ENCODE measurements at regions not wholly inside any gene's neighbourhood (a gene's known extent, or its start where the extent isn't known, plus 50 kb on each side); places are given as distances from the start of the nearest gene placed in this dataset.
"Not testable (repeated sequence)": the region's sequence is repeated elsewhere in the genome, so short reads cannot be mapped to it uniquely, and the experiment has no call there.

GRCh38 chr6:92979281-92979680, 440.1 kb downstream of the EPHA7 start:
- Histone ChIP-seq H3K4me3 (ENCODE audit: low read length) (no peak overlapping the region), H3K9me3 (ENCODE audit: low read length) (no peaks in the 10 kb centered on the region), H3K4me1 (ENCODE audit: insufficient read depth, low read length) (no peaks in the 10 kb centered on the region), H2AFZ (ENCODE audit: low read depth, low read length) (no peak overlapping the region), H3K27me3 (ENCODE audit: insufficient read depth, low read length) (no peaks in the 10 kb centered on the region), H3K36me3 (ENCODE audit: insufficient read depth, low read length) (no peaks in the 10 kb centered on the region)

DNA sequence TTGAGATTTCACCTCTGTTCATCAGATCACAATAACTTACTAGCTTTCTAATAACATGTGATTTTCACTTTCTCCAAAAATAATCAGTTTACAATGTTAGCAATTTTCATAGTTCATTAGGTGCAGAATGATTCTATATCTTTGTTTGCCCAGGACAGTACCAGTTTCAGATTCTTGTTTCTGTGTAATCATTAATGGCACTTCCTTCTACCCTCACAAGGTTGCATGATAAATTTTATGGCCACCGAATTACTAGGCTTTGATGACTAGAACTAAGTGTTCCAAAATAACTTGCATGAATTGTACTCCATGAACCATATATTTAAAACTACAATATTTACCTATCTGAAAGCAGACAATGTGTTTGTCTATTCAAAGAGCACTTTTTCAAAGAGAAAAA, 442.3 kb downstream of the EPHA7 start:
- no peaks in the 10 kb centered on the region for H3K9me3 ChIP-seq (ENCODE audit: low read length)
- no peaks in the 10 kb centered on the region for H3K4me1 ChIP-seq (ENCODE audit: insufficient read depth, low read length)
- no peak overlapping the region for H3K4me3 ChIP-seq (ENCODE audit: low read length)
- no peak overlapping the region for H2AFZ ChIP-seq (ENCODE audit: low read depth, low read length)
- H3K36me3 ChIP-seq (ENCODE audit: insufficient read depth, low read length): no peaks in the 10 kb centered on the region
- H3K27me3 ChIP-seq (ENCODE audit: insufficient read depth, low read length): no peaks in the 10 kb centered on the region

DNA sequence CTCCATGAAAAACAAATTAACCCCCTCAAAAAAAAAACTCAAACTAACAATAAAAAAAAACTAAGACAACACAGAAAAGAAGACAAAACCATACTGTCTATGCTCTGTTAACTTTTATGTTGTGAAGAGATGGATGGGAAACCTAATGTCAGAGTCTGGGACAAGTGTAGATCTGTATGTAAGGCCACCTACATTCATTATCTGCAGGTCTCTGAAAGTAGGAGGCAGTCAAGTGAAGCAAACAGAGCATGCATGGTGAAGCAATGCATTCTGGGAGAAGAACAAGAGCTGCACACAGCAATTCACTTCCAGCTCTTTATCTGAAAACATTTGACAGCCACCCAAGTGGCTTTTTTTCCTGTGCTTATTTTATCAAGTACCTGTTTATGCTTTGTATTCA, 452.0 kb downstream of the EPHA7 start:
- H3K36me3 ChIP-seq (ENCODE audit: insufficient read depth, low read length): no peaks in the 10 kb centered on the region
- H3K4me3 ChIP-seq (ENCODE audit: low read length): no peak overlapping the region
- H2AFZ ChIP-seq (ENCODE audit: low read depth, low read length): no peak overlapping the region
- H3K27me3 ChIP-seq (ENCODE audit: insufficient read depth, low read length): no peaks in the 10 kb centered on the region
- H3K9me3 ChIP-seq (ENCODE audit: low read length): no peaks in the 10 kb centered on the region
- H3K4me1 ChIP-seq (ENCODE audit: insufficient read depth, low read length): no peaks in the 10 kb centered on the region

GRCh38 chr6:92962846-92963245, 456.5 kb downstream of the EPHA7 start:
- H3K27me3 ChIP-seq (ENCODE audit: insufficient read depth, low read length): no peaks in the 10 kb centered on the region
- H3K36me3 ChIP-seq (ENCODE audit: insufficient read depth, low read length): no peaks in the 10 kb centered on the region
- no peak overlapping the region for H3K4me3 ChIP-seq (ENCODE audit: low read length)
- peaks cover 3% of the 10 kb centered on the region for H3K9me3 ChIP-seq (ENCODE audit: low read length)
- H3K4me1 ChIP-seq (ENCODE audit: insufficient read depth, low read length): no peaks in the 10 kb centered on the region
- no peak overlapping the region for H2AFZ ChIP-seq (ENCODE audit: low read depth, low read length)

- H2AFZ ChIP-seq (ENCODE audit: low read depth, low read length); H3K36me3 ChIP-seq (ENCODE audit: insufficient read depth, low read length); H3K9me3 ChIP-seq (ENCODE audit: low read length); H3K27me3 ChIP-seq (ENCODE audit: insufficient read depth, low read length); H3K4me3 ChIP-seq (ENCODE audit: low read length); H3K4me1 ChIP-seq (ENCODE audit: insufficient read depth, low read length): not testable (repeated sequence)
Observed at GRCh38 chr6:92952111-92952510, 467.2 kb downstream of the EPHA7 start.

DNA sequence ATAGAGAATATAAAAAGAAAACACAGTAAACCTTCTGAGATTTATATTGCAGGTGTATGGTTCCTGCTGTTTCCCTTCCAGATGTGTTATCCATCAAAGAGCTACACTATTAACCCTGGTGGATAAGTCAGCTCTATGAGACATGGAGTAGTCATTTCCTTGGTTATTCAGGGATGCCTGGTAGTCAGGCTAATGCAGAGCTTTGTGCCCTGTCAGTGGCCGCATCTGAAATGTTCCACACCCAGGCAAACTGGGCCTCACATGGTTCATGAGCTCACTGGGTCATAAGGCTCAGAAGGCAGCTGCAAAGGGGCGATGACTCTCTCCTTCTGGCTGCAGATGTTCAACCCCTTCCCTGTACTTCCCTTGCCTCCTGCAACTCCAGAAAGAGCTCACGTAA, 473.6 kb downstream of the EPHA7 start:
- no peak overlapping the region for H3K4me3 ChIP-seq (ENCODE audit: low read length)
- no peaks in the 10 kb centered on the region for H3K9me3 ChIP-seq (ENCODE audit: low read length)
- H3K36me3 ChIP-seq (ENCODE audit: insufficient read depth, low read length): no peaks in the 10 kb centered on the region
- no peak overlapping the region for H2AFZ ChIP-seq (ENCODE audit: low read depth, low read length)
- no peaks in the 10 kb centered on the region for H3K4me1 ChIP-seq (ENCODE audit: insufficient read depth, low read length)
- no peaks in the 10 kb centered on the region for H3K27me3 ChIP-seq (ENCODE audit: insufficient read depth, low read length)

GRCh38 chr6:92944132-92944531, 475.2 kb downstream of the EPHA7 start:
- Histone ChIP-seq H3K9me3 (ENCODE audit: low read length) (no peaks in the 10 kb centered on the region), H3K27me3 (ENCODE audit: insufficient read depth, low read length) (no peaks in the 10 kb centered on the region), H2AFZ (ENCODE audit: low read depth, low read length) (no peak overlapping the region), H3K36me3 (ENCODE audit: insufficient read depth, low read length) (no peaks in the 10 kb centered on the region), H3K4me3 (ENCODE audit: low read length) (no peak overlapping the region), H3K4me1 (ENCODE audit: insufficient read depth, low read length) (no peaks in the 10 kb centered on the region)

- Histone ChIP-seq H3K27me3 (ENCODE audit: insufficient read depth, low read length) (no peaks in the 10 kb centered on the region), H3K9me3 (ENCODE audit: low read length) (no peaks in the 10 kb centered on the region), H3K36me3 (ENCODE audit: insufficient read depth, low read length) (no peaks in the 10 kb centered on the region), H3K4me1 (ENCODE audit: insufficient read depth, low read length) (no peaks in the 10 kb centered on the region), H2AFZ (ENCODE audit: low read depth, low read length) (no peak overlapping the region), H3K4me3 (ENCODE audit: low read length) (no peak overlapping the region)
Observed at GRCh38 chr6:92942549-92942948, 476.8 kb downstream of the EPHA7 start.

DNA sequence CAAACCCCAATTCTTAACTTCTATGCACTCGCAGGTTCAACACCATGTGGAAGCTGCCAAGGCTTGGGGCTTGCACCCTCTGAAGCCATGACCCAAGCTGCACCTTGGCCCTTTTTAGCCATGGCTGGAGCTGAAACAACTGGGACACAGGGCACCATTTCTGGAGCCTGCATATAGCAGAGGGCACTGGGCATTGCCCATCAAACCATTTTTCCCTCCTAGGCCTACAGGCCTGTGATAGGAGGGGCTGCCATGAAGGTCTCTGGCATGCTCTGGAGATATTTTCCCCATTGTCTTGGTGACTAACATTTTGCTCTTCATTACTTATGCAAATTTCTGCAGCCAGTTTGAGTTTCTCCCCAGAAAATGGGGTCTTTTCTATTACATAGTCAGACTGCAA, 484.7 kb downstream of the EPHA7 start:
- no peaks in the 10 kb centered on the region for H3K36me3 ChIP-seq (ENCODE audit: insufficient read depth, low read length)
- no peak overlapping the region for H3K4me3 ChIP-seq (ENCODE audit: low read length)
- no peaks in the 10 kb centered on the region for H3K27me3 ChIP-seq (ENCODE audit: insufficient read depth, low read length)
- H2AFZ ChIP-seq (ENCODE audit: low read depth, low read length): no peak overlapping the region
- H3K4me1 ChIP-seq (ENCODE audit: insufficient read depth, low read length): no peaks in the 10 kb centered on the region
- H3K9me3 ChIP-seq (ENCODE audit: low read length): no peaks in the 10 kb centered on the region

DNA sequence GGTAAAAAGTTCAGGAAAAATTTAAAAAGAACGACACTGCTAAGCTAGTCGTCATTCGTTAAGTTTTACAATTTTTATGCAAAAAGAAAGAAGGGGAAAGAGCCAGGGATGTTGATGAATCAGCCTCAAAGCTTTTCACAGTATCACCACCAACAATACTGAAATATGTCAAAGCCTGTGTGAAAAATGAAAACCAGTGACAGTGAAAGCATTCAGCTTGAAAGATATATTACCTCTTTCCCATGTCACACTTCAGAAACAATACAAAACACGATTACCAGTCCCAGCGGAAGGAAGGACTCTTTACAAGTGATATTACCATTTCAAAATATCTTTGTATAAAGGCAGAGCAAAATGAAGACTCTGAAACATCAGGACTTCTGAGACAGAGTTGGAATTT, 489.2 kb downstream of the EPHA7 start:
- Histone ChIP-seq H3K36me3 (ENCODE audit: insufficient read depth, low read length) (no peaks in the 10 kb centered on the region), H2AFZ (ENCODE audit: low read depth, low read length) (no peak overlapping the region), H3K4me3 (ENCODE audit: low read length) (no peak overlapping the region), H3K4me1 (ENCODE audit: insufficient read depth, low read length) (no peaks in the 10 kb centered on the region), H3K27me3 (ENCODE audit: insufficient read depth, low read length) (no peaks in the 10 kb centered on the region), H3K9me3 (ENCODE audit: low read length) (no peaks in the 10 kb centered on the region)

- H2AFZ ChIP-seq (ENCODE audit: low read depth, low read length): no peak overlapping the region
- H3K4me1 ChIP-seq (ENCODE audit: insufficient read depth, low read length): no peaks in the 10 kb centered on the region
- no peaks in the 10 kb centered on the region for H3K9me3 ChIP-seq (ENCODE audit: low read length)
- no peaks in the 10 kb centered on the region for H3K27me3 ChIP-seq (ENCODE audit: insufficient read depth, low read length)
- no peak overlapping the region for H3K4me3 ChIP-seq (ENCODE audit: low read length)
- H3K36me3 ChIP-seq (ENCODE audit: insufficient read depth, low read length): no peaks in the 10 kb centered on the region
Observed at GRCh38 chr6:92922216-92922806, 497.0 kb downstream of the EPHA7 start.

GRCh38 chr6:92915466-92915865, 503.9 kb downstream of the EPHA7 start:
- no peaks in the 10 kb centered on the region for H3K36me3 ChIP-seq (ENCODE audit: insufficient read depth, low read length)
- H3K27me3 ChIP-seq (ENCODE audit: insufficient read depth, low read length): no peaks in the 10 kb centered on the region

GRCh38 chr6:92911301-92911700, 508.1 kb downstream of the EPHA7 start:
- H3K27me3 ChIP-seq (ENCODE audit: insufficient read depth, low read length): no peaks in the 10 kb centered on the region
- H3K4me3 ChIP-seq (ENCODE audit: low read length): no peak overlapping the region
- H3K4me1 ChIP-seq (ENCODE audit: insufficient read depth, low read length): no peaks in the 10 kb centered on the region
- no peaks in the 10 kb centered on the region for H3K36me3 ChIP-seq (ENCODE audit: insufficient read depth, low read length)
- no peak overlapping the region for H2AFZ ChIP-seq (ENCODE audit: low read depth, low read length)
- no peaks in the 10 kb centered on the region for H3K9me3 ChIP-seq (ENCODE audit: low read length)

More at GRCh38 chr6:92915466-92915865, 503.9 kb downstream of the EPHA7 start:
- no peaks in the 10 kb centered on the region for H3K4me1 ChIP-seq (ENCODE audit: insufficient read depth, low read length)
- no peak overlapping the region for H2AFZ ChIP-seq (ENCODE audit: low read depth, low read length)
- no peak overlapping the region for H3K4me3 ChIP-seq (ENCODE audit: low read length)
- H3K9me3 ChIP-seq (ENCODE audit: low read length): no peaks in the 10 kb centered on the region

DNA sequence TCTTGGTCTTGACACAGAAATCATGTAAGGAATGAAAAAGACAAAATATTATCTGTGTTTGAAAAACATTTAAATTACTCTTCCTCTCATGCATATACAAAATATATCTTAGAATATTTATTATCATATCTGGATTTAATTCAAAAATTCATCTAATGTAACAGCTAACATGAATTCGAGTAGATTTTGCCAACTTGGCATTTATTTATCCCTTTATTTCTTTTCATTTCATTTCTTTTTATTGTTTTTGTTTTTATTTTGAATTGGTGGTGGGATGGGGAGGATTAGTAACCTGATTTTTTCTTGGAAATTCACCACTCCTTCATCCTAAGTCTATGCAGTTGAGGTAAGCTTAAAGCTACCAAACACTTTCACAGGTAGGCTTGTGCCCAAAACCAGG, 508.7 kb downstream of the EPHA7 start:
- Histone ChIP-seq H3K4me1 (ENCODE audit: insufficient read depth, low read length) (no peaks in the 10 kb centered on the region), H2AFZ (ENCODE audit: low read depth, low read length) (no peak overlapping the region), H3K36me3 (ENCODE audit: insufficient read depth, low read length) (no peaks in the 10 kb centered on the region), H3K4me3 (ENCODE audit: low read length) (no peak overlapping the region), H3K27me3 (ENCODE audit: insufficient read depth, low read length) (no peaks in the 10 kb centered on the region), H3K9me3 (ENCODE audit: low read length) (no peaks in the 10 kb centered on the region)

All from neuron (in vitro differentiated cells).